Thoracic aorta (tissue), 2 donors: ENCODE measurements at regions not wholly inside any gene's neighbourhood (a gene's known extent, or its start where the extent isn't known, plus 50 kb on each side); places are given as distances from the start of the nearest gene placed in this dataset.

Experiments
- ATAC-seq: fragments of 150-250 bp; one replicate; pipeline ENCODE4 v1.8.0; 2017; ENCODE audit warnings: low read depth; ENCODE audit not compliant: insufficient number of reproducible peaks, low FRiP score
- DNase-seq: peaks from one replicate; pipeline ENCODE4 v3.0.0-alpha.2; 2020; ENCODE audit warnings: low spot score
- H3K27ac ChIP-seq, 2 donors: fragments of 200-600 bp; sonication (generic); 1 replicate in 1 of 2; 2 replicates in 1 of 2; pipeline ENCODE4 v1.5.1; 2016; ENCODE audit warnings: mild to moderate bottlenecking in 2 of 2, moderate library complexity in 2 of 2
- H3K27me3 ChIP-seq: fragments of 200-600 bp; sonication (generic); replicated peaks from 2 replicates; pipeline ENCODE4 v1.6.0; 2016; ENCODE audit warnings: mild to moderate bottlenecking; ENCODE audit not compliant: insufficient read depth
- H3K36me3 ChIP-seq: fragments of 200-600 bp; sonication (generic); one replicate; pipeline ENCODE4 v1.5.1; 2016
- H3K4me1 ChIP-seq, 2 donors: fragments of 200-600 bp; sonication (generic); 1 replicate in 1 of 2; 2 replicates in 1 of 2; pipeline versions ENCODE4 v1.5.1 to v1.6.0; 2016; ENCODE audit warnings: low read depth in 2 of 2, mild to moderate bottlenecking in 1 of 2; ENCODE audit not compliant: control insufficient read depth in 1 of 2
- H3K4me3 ChIP-seq: fragments of 200-600 bp; sonication (generic); 2 replicates; pipeline ENCODE4 v1.5.1; 2016; ENCODE audit warnings: mild to moderate bottlenecking
- H3K9me3 ChIP-seq: fragments of 200-600 bp; sonication (generic); 2 replicates; pipeline ENCODE4 v1.5.1; 2016
- TF ChIP-seq, protein P1 (sequence below): fragments of 200-600 bp; sonication (generic); IDR thresholded peaks from one replicate; pipeline ENCODE4 v1.5.1; 2019; ENCODE audit warnings: antibody characterized with exemption

- H3K9me3 ChIP-seq, result no peaks in the 10 kb centered on the region
- H3K4me3 ChIP-seq, result no peak overlapping the region
- TF ChIP-seq, protein P1, sequence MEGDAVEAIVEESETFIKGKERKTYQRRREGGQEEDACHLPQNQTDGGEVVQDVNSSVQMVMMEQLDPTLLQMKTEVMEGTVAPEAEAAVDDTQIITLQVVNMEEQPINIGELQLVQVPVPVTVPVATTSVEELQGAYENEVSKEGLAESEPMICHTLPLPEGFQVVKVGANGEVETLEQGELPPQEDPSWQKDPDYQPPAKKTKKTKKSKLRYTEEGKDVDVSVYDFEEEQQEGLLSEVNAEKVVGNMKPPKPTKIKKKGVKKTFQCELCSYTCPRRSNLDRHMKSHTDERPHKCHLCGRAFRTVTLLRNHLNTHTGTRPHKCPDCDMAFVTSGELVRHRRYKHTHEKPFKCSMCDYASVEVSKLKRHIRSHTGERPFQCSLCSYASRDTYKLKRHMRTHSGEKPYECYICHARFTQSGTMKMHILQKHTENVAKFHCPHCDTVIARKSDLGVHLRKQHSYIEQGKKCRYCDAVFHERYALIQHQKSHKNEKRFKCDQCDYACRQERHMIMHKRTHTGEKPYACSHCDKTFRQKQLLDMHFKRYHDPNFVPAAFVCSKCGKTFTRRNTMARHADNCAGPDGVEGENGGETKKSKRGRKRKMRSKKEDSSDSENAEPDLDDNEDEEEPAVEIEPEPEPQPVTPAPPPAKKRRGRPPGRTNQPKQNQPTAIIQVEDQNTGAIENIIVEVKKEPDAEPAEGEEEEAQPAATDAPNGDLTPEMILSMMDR, result no peak
- no peaks in the 10 kb centered on the region for H3K36me3 ChIP-seq
- no peak for ATAC-seq
- H3K4me1 ChIP-seq, result no peaks in the 10 kb centered on the region
- no peaks in the 10 kb centered on the region for H3K27me3 ChIP-seq
- H3K27ac ChIP-seq, result no peak overlapping the region
- no peak for DNase-seq
These were observed 445.1 kb downstream of the AJAP1 start for GRCh38 chr1:5099558-5099957.

GRCh38 chr1:5098981-5099385 is 444.6 kb downstream of the AJAP1 start:
- Histone ChIP-seq H3K4me3 (no peak overlapping the region), H3K27me3 (no peaks in the 10 kb centered on the region), H3K4me1 (no peaks in the 10 kb centered on the region), H3K27ac (no peak overlapping the region), H3K36me3 (no peaks in the 10 kb centered on the region), H3K9me3 (peaks cover 2% of the 10 kb centered on the region)
- no peak for ATAC-seq
- TF ChIP-seq, protein P1, result no peak
- no peak for DNase-seq

DNA sequence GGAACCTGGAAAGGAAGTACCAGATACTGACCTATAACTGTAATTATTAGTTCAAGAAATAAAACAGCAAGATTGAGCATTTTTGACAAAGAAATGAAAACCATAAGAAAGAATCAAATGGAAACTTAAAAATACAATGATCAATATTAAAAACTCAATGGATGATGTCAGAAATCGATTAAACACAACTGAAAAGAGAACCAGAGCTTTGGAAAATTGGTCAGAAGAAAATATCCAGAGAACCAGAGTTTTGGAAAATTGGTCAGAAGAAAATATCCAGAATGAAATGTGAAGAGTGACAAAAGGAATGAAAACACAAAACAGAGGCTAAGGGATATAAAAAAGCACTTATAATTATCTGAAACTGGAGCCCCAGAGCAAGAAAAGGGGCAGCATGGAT is 438.6 kb downstream of the AJAP1 start:
- Histone ChIP-seq H3K4me1 (no peaks in the 10 kb centered on the region), H3K9me3 (peaks cover 10% of the 10 kb centered on the region), H3K36me3 (no peaks in the 10 kb centered on the region), H3K4me3 (no peak overlapping the region), H3K27ac (no peak overlapping the region), H3K27me3 (no peaks in the 10 kb centered on the region)
- TF ChIP-seq, protein P1, result no peak
- ATAC-seq (no peak), DNase-seq (no peak)

DNA sequence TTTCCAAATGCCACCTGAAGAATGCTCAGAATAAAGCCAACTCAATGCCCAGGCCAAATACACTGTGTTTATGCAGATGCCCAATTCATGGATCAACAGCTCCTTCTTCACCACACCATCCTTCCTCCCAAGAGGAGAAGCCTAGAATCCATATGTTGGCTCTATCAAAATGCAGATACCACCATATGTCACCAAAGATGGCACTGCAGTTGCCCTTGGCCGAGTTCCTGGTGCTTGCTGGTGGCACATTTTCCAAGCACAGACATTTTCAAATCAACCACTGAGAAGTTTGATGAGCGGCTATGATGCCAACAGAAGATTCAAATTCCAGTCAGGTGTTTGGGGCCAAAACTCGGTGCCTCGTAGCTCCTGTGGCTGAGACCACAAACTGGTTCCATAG is 430.3 kb downstream of the AJAP1 start:
- TF ChIP-seq, protein P1, result no peak
- Histone ChIP-seq H3K4me1 (no peaks in the 10 kb centered on the region), H3K9me3 (no peaks in the 10 kb centered on the region), H3K27me3 (no peaks in the 10 kb centered on the region), H3K4me3 (no peak overlapping the region), H3K27ac (no peak overlapping the region), H3K36me3 (no peaks in the 10 kb centered on the region)
- ATAC-seq (no peak), DNase-seq (no peak)

DNA sequence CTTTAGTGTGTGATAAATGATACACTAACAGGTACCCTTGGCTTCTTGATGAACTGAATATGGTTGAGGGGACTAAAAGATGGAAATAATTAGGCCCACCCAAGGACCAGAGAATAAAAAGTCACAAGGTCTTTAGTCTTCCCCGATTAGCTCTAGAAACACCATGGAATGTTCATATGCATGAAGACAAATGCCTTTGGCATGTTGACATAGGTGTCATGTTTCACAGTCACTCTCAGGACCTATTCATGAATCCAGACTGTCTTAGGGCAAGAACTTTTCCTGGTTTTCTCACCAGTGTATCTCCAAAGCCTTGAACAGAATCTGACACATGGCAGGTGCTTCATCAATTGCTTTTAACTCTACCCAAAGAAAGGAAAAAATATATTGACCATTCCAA is 412.8 kb downstream of the AJAP1 start:
- DNase-seq (no peak), ATAC-seq (no peak)
- H3K4me1 ChIP-seq, result no peaks in the 10 kb centered on the region
- no peak overlapping the region for H3K4me3 ChIP-seq
- H3K36me3 ChIP-seq, result no peaks in the 10 kb centered on the region
- H3K9me3 ChIP-seq, result no peaks in the 10 kb centered on the region
- no peak overlapping the region for H3K27ac ChIP-seq
- TF ChIP-seq, protein P1, result no peak
- no peaks in the 10 kb centered on the region for H3K27me3 ChIP-seq
